Transverse colon (tissue), 4 donors: ENCODE measurements at regions not wholly inside any gene's neighbourhood (a gene's known extent, or its start where the extent isn't known, plus 50 kb on each side); places are given as distances from the start of the nearest gene placed in this dataset.
A peak's percentile ranks its signal among the peaks of the same experiment; 100 is the strongest.

ENCODE experiments used
- DNase-seq: peaks from one replicate; pipeline ENCODE4 v3.0.0-alpha.2; 2019
- H3K27ac ChIP-seq, 4 donors: fragments of 200-600 bp; sonication (generic); 2 replicates each; pipeline ENCODE4 v1.5.1; 2016 to 2018; ENCODE audit warnings: inconsistent platforms in 4 of 4
- H3K27me3 ChIP-seq: fragments of 200-600 bp; sonication (generic); 2 replicates; pipeline ENCODE4 v1.5.1; 2017; ENCODE audit warnings: inconsistent platforms
- H3K36me3 ChIP-seq, 4 donors: fragments of 200-600 bp; sonication (generic); 2 replicates each; pipeline ENCODE4 v1.5.1; 2017 to 2019; ENCODE audit warnings: inconsistent platforms in 4 of 4
- H3K4me1 ChIP-seq, 4 donors: fragments of 200-600 bp; sonication (generic); 2 replicates each; pipeline ENCODE4 v1.5.1; 2017 to 2020; ENCODE audit warnings: inconsistent platforms in 4 of 4
- H3K4me3 ChIP-seq, 4 donors: fragments of 200-600 bp; sonication (generic); 1 replicate in 1 of 4; 2 replicates in 3 of 4; pipeline versions ENCODE4 v1.5.1 to v1.6.1; 2017 to 2019; ENCODE audit warnings: inconsistent platforms in 4 of 4
- H3K9me3 ChIP-seq, 2 donors: fragments of 200-600 bp; sonication (generic); 2 replicates each; pipeline ENCODE4 v1.5.1; 2017 to 2019; ENCODE audit warnings: inconsistent platforms in 2 of 2
- EP300 ChIP-seq: sonication (generic); formaldehyde crosslinking; IDR thresholded peaks from one replicate; pipeline ENCODE4 v1.6.1; 2017; ENCODE audit warnings: antibody characterized with exemption, low read depth
- POLR2A ChIP-seq: fragments of 450-650 bp; IDR thresholded peaks from one replicate; pipeline ENCODE4 v1.6.1; 2016; ENCODE audit warnings: antibody characterized with exemption, mild to moderate bottlenecking, moderate library complexity
- POLR2AphosphoS5 ChIP-seq, 3 donors: sonication (generic); formaldehyde crosslinking; IDR thresholded peaks; one replicate each; pipeline ENCODE4 v1.6.1; 2016; ENCODE audit warnings: antibody characterized with exemption in 3 of 3
- WGBS, 2 donors: methylation state at CpG; one replicate each; pipeline ENCODE4 v1.1.5; 2018; ENCODE audit warnings: low coverage in 1 of 2; 5-methylcytosine and 5-hydroxymethylcytosine counted together
- in situ Hi-C, 4 donors: fragments of 200-750 bp; cut with MboI; loops; one replicate each; pipeline versions ENCODE4 v1.15.0 to v1.15.1; 2017; ENCODE audit warnings: low sequenced_read_pairs in 3 of 4, low pct_ligation_motif_present in 1 of 4, low pct_unique_long_range_greater_than_20kb in 1 of 4
- intact Hi-C: fragments of 100-400 bp; cut with DNase I; formaldehyde crosslinking; loops from one replicate; pipeline ENCODE4 v1.15.1; 2023; ENCODE audit warnings: low total_unique reads
- TF ChIP-seq, protein P1 (sequence below), 5 experiments: fragments of 200-600 bp in 3 of 5; fragments of 450-650 bp in 2 of 5; sonication (generic) in 3 of 5; IDR thresholded peaks; 1 replicate in 2 of 5; 2 replicates in 3 of 5; pipeline ENCODE4 v1.5.1; 2016 to 2017; ENCODE audit warnings: antibody characterized with exemption in 5 of 5, inconsistent platforms in 3 of 5, mild to moderate bottlenecking in 2 of 5, moderate library complexity in 1 of 5

DNA sequence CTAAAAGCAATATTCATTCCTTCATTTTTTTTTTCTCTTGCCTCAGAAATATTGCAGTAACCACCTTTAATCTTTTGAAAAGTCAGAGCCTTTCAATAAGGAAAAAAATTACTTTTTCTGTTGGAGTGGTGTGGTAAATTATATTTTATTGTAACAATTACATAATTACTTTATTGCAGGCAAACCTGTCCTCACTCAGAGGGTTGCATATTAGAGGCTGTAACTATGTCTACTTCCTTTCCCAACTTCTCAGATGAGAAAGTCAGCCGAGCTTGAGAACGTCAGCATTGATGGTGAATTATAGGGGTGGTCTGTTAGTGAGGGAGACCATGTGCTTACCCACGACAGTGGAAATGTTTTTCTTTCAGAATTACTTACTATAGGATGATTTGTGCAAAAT is 611.8 kb downstream of the KIF4B start:
- intact Hi-C loops (no loop called here), in situ Hi-C loops (no loop called here)
- WGBS, 2 donors: 17 to 20% methylated on average over 3 of the region's 3 CpGs
- H3K4me3 ChIP-seq: peak overlapping the region in 2 of 4 donors; percentile 2 to 13
- H3K27ac ChIP-seq: peak overlapping the region; percentile 51 to 77 (median 68)
- TF ChIP-seq EP300 (no peak), POLR2AphosphoS5 (IDR thresholded peaks at IDR 0.05) (no peak), POLR2A (no peak)
- TF ChIP-seq, protein P1, sequence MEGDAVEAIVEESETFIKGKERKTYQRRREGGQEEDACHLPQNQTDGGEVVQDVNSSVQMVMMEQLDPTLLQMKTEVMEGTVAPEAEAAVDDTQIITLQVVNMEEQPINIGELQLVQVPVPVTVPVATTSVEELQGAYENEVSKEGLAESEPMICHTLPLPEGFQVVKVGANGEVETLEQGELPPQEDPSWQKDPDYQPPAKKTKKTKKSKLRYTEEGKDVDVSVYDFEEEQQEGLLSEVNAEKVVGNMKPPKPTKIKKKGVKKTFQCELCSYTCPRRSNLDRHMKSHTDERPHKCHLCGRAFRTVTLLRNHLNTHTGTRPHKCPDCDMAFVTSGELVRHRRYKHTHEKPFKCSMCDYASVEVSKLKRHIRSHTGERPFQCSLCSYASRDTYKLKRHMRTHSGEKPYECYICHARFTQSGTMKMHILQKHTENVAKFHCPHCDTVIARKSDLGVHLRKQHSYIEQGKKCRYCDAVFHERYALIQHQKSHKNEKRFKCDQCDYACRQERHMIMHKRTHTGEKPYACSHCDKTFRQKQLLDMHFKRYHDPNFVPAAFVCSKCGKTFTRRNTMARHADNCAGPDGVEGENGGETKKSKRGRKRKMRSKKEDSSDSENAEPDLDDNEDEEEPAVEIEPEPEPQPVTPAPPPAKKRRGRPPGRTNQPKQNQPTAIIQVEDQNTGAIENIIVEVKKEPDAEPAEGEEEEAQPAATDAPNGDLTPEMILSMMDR (IDR thresholded peaks at IDR 0.05): no peak
- H3K4me1 ChIP-seq: peaks cover 0 to 37% (median 2%) of the 10 kb centered on the region in 4 donors
- H3K9me3 ChIP-seq: no peaks in the 10 kb centered on the region
- no peaks in the 10 kb centered on the region for H3K36me3 ChIP-seq
- DNase-seq: no peak
- no peaks in the 10 kb centered on the region for H3K27me3 ChIP-seq

- TF ChIP-seq EP300 (no peak), POLR2A (no peak), POLR2AphosphoS5 (IDR thresholded peaks at IDR 0.05) (no peak)
- TF ChIP-seq, protein P1 (IDR thresholded peaks at IDR 0.05): no peak
- Histone ChIP-seq H3K4me3 (no peak overlapping the region), H3K27ac (peak overlapping the region; percentile 51 to 77 (median 68)), H3K27me3 (no peaks in the 10 kb centered on the region), H3K4me1 (peaks cover 0 to 43% (median 2%) of the 10 kb centered on the region in 4 donors), H3K36me3 (no peaks in the 10 kb centered on the region), H3K9me3 (no peaks in the 10 kb centered on the region)
- intact Hi-C loops: no loop called here
- in situ Hi-C loops: no loop called here
- DNase-seq: no peak
- WGBS, 2 donors: 52 to 56% methylated on average over 3 of the region's 3 CpGs
Observed at GRCh38 chr5:155625897-155626543, 612.5 kb downstream of the KIF4B start.

DNA sequence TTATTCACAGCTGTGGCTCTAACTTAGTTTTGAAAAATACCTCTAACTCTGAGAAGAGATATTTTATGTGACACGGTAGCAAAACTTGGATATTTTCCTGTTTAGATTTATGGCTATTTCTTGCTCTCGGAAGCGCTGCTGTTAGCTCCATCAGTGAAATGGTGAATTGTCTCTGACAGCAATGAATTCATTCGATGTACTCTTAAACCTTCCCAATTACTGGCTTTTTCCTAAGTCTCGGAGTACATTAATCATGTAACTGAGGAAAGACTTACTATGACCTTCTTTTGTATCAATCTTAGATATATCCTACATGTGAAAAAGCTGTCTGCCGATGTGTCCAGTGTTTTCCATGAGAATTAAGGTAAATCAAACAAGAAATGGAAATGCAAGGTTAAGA is 613.0 kb downstream of the KIF4B start:
- no peak overlapping the region for H3K27ac ChIP-seq
- WGBS, 2 donors: 65 to 77% methylated on average over 5 to 6 of the region's 6 CpGs
- H3K4me1 ChIP-seq: peaks cover 0 to 43% (median 2%) of the 10 kb centered on the region in 4 donors
- H3K27me3 ChIP-seq: no peaks in the 10 kb centered on the region
- H3K36me3 ChIP-seq: no peaks in the 10 kb centered on the region
- DNase-seq: no peak
- no peaks in the 10 kb centered on the region for H3K9me3 ChIP-seq
- no peak for TF ChIP-seq POLR2A
- TF ChIP-seq, protein P1 (IDR thresholded peaks at IDR 0.05): no peak
- TF ChIP-seq POLR2AphosphoS5 (IDR thresholded peaks at IDR 0.05): no peak
- no peak for TF ChIP-seq EP300
- in situ Hi-C loops (no loop called here), intact Hi-C loops (no loop called here)
- H3K4me3 ChIP-seq: no peak overlapping the region

DNA sequence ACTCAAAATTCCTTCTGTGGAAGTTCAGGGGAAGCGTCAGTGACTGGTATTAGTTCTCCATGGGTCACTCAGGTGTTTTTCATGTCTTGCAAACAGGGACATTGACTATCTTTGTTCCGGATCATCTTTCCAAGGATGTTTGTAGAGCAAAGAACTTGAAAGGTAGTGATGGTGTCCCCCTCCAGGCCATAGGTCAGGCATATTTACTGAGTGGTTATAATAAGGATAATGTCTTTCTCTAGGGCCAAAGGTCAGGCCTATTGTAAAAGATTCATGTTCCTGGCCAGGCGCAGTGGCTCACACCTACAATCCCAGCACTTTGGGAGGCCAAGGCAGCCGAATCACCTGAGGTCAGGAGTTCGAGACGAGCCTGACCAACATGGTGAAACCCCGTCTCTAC is 614.8 kb downstream of the KIF4B start:
- H3K4me3 ChIP-seq: no peak overlapping the region
- in situ Hi-C loops (no loop called here), intact Hi-C loops (no loop called here)
- no peak overlapping the region for H3K27ac ChIP-seq
- H3K4me1 ChIP-seq: peaks cover 0 to 43% (median 2%) of the 10 kb centered on the region in 4 donors
- TF ChIP-seq POLR2A (no peak), EP300 (no peak)
- no peaks in the 10 kb centered on the region for H3K36me3 ChIP-seq
- H3K9me3 ChIP-seq: no peaks in the 10 kb centered on the region
- peak; percentile 25 for DNase-seq
- H3K27me3 ChIP-seq: no peaks in the 10 kb centered on the region
- 53 to 59% methylated on average over 3 to 7 of the region's 7 CpGs for WGBS, 2 donors

GRCh38 chr5:155629597-155629996 is 616.0 kb downstream of the KIF4B start:
- no peak overlapping the region for H3K27ac ChIP-seq
- in situ Hi-C loops (no loop called here), intact Hi-C loops (no loop called here)
- H3K4me1 ChIP-seq: peaks cover 0 to 37% (median under 1%) of the 10 kb centered on the region in 4 donors
- no peaks in the 10 kb centered on the region for H3K36me3 ChIP-seq
- no peaks in the 10 kb centered on the region for H3K27me3 ChIP-seq
- WGBS, 2 donors: 97 to 100% methylated on average over 1 of the region's 1 CpG
- DNase-seq: no peak
- TF ChIP-seq, protein P1 (IDR thresholded peaks at IDR 0.05): no peak
- TF ChIP-seq EP300 (no peak), POLR2AphosphoS5 (IDR thresholded peaks at IDR 0.05) (no peak), POLR2A (no peak)
- no peak overlapping the region for H3K4me3 ChIP-seq
- H3K9me3 ChIP-seq: no peaks in the 10 kb centered on the region
